ENCODE measurements at regions not wholly inside any gene's neighbourhood (a gene's known extent, or its start where the extent isn't known, plus 50 kb on each side); places are given as distances from the start of the nearest gene placed in this dataset.
"Not testable (repeated sequence)": the region's sequence is repeated elsewhere in the genome, so short reads cannot be mapped to it uniquely, and the experiment has no call there.

DNA sequence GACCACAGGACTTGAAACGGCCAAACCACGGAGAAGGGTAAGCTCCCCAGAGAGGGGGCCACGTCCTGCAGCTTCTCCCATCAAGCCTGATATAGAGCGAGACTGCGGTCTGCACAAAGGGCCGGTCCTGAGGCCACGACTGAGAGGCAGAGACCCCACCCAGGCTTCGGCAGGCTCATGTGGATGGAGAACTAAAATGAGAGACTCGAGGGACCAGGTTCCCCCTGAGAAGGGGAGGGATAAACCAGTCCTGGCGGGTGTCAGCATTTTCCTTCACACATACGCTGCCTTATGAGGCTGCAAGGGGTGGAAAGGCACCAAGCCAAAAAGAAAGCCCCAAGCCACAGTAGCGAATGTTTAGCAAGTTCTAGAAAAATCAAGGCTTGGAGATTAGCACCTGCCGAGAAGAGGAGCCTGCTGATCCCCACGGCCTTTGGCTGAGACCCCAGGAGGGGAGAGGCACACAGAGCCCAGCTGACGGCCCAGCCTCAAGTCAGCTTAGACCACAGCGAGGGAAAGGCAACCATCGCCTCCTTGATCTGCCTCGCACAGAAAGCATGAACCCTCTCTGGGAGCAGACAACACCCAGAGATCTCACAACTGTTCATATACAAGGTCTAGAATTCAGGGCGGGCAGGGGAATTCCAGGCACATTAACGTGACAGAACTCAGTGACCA lies 92.6 kb upstream of the RNF32 start:
- no peak for DNase-seq (ENCODE audit: low read depth in 3 of 3, low spot score in 1 of 3)

DNA sequence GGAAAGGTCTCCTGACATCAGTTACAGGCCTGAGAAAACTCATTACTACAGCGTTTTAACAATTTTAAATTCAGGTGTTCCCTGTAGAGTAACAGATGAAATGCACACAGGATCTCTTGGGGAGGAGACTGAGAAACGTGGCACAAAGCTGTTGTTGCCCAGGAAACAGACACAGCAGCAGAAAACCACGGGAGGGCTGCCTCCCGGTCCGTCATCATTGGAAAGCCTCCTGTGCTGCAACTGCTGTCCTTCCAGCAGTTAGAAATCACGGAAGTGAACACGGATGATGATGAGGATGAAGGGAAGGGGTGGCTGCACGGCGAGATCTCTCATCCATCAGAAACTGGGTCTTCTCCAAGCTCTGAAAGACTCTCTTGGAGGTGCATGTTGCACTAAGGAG lies 94.6 kb upstream of the RNF32 start:
- DNase-seq (ENCODE audit: low read depth in 3 of 3, low spot score in 1 of 3): no peak

DNA sequence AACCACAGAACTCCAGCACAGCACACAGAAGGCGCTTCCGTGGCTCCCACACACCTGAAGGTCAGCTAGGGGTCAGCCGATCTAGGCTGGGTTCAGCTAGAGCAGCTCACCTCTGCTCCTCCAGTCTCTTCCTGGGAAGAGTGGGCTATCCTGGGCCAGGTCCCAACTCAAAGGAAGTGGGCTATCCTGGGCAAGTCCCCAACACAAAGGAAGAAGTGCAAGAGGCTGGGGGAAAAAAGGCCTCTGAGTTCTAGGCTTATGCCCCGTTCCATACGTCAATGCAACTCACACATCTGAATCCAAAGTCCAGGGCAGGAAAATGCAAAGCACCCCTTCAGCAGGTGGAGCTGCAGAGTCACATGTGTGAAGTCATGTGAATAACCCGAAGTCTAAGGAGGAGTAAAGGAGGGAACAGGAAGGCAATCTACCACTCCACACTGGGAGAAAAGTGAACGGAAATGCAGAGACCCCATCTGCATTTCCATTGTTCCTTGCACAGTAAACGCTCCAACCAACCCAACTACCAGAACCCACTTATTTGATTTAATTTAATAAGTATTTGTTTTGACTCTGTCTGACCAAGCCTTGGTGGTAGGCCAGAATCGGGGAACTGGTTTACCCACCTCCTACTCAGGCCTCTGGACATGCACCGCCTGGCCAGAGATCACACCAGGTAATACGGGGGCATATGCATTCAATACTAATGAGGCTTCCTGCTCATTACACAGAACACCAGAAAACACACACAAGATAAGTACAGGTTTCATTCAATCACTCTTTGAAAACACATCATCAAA lies 95.5 kb upstream of the RNF32 start:
- DNase-seq (ENCODE audit: low read depth in 3 of 3, low spot score in 1 of 3): no peak

DNA sequence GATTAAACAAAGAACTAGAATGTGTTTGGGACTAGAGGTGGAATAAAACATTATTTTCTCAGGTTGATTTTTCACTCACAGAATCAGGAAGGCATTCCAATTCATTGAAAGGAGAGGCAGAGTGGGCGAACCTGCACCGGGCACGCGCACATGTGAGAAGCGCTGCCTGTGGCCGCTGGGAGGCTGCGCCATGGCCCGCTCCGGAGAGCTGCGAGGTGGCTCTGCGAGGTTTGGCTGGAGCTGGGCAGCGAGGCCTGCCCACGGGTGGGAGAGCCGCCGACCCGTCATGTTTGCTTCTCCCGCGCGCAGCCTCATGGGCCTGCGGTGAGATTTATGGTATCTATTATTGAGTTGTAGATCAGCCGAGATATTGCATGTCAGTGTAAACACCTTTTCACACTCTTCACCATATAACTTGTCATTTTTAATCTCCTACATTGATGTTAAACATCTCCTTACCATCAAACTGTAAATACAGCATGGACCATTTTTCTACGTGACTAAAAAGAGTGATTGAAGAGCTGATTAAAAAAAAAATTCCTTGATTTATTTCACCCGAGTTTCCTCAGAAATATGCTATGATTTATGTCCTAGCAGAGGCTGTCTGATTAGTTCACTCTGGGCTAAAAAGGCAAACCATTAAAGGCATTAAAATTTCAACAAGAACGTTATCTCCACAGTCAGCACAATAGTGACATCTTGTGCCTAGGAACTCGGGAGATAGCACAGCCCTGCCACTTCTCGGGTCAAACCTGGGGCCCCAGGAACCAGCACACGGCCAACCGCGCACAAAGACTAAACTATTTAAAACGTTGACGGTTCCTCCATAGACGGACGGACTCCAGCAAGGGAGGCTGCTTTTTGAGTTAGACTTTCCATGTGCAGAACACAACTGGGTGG lies 96.6 kb upstream of the RNF32 start:
- DNase-seq (ENCODE audit: low read depth in 3 of 3, low spot score in 1 of 3): no peak

DNA sequence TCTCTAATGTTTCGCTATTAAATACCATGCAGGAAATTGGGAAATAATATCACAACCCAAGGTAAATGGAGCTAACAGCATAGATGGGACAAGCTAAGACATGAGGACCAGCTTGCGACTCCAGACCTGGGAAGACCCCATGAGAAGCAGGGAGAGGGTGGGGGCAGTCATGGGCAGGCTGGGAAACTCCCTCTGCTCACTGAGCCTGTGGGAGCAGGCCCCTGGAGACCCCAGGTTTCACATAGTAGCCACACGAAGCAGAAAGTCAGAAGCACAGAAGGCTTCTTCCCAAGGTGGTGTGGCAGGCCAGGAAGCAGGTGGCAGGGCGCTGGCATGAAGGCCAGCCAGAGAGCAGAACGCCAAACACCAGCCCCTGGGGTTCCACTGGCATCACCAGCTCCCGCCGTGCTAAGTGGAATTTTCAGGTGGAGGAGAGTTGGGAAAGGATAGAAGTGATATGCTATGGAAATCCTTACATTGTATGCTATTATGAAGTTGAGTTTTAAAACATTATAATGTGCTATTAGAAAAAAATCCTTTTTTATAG lies 99.9 kb upstream of the RNF32 start:
- DNase-seq (ENCODE audit: low read depth in 3 of 3, low spot score in 1 of 3): no peak

DNA sequence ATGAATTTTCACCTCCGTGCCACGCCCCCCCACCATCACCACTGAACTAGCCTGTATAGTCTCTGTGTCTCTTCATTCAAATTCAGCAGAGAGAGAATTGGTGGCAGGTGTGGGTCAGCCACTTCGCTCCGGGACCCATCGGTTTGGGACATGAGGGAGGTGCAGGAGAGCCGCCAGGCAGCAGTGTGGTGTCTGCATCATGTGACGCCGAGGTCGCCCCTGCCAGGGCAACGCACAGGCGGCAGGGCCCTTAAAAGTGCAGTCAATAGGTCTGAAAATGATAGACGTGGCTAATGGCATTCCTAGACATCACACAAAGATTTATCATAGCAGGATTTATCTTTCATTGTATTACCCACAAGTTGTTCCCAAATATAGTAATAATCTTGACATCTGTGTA lies 100.6 kb upstream of the RNF32 start:
- no peak for DNase-seq (ENCODE audit: low read depth in 3 of 3, low spot score in 1 of 3)

DNA sequence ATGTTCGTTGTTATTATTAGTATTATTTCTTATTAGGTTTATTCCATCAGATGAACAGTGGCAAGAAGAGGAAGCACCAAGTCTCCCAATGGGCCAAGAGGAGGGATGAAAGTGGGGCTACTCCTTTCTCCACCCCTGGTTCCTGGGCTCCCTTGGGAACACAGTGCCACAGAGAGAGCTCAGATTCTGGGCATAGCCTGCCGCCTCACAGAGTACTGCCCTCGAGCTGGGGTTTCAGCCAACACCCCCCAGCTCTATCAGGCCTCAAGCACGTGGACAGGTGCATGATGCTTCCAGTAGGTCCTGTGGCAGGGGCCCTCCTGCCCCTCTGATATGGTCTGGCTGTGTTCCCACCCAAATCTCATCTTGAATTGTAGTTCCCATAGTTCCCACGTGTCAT lies 103.6 kb upstream of the RNF32 start:
- DNase-seq (ENCODE audit: low read depth in 3 of 3, low spot score in 1 of 3): no peak

DNA sequence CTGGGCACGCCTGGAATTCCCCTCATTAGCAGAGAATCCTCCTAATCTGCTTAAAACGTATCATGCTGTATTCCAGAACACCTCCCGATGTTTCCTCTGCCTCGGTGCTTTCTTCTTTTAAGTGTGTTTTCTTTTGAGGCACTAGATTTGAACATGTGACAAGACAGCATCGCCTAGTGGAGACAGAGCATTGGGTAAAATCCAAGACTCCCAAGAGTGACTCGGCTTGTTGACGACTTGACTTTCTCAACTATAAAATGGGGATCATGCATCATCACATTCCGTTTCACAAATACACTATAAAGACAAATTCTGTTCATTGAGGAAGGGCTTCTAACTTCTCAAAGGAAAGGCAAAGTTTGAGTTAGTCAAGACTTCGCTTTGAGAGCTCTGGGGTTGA lies 105.6 kb upstream of the RNF32 start:
- DNase-seq (ENCODE audit: low read depth in 3 of 3, low spot score in 1 of 3): no peak

DNA sequence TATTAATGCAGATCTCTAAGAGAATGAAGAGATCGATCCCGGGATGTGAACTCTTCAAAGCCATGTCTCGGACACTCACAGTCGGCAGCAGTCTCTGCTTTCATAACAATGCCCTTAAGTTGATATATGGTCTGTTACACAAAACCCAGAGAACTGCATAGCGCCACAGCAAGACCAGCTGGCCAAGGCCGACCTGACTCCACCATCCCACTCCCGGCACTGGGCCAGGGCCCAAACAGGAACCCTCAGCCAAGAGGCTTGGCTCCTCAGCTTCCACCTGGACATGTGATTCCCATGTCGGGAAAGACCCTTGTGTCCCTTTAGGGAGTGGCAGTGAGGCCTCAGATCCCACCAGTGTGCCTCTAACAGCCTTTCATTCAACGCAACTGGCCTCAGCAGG lies 106.6 kb upstream of the RNF32 start:
- no peak for DNase-seq (ENCODE audit: low read depth in 3 of 3, low spot score in 1 of 3)

DNA sequence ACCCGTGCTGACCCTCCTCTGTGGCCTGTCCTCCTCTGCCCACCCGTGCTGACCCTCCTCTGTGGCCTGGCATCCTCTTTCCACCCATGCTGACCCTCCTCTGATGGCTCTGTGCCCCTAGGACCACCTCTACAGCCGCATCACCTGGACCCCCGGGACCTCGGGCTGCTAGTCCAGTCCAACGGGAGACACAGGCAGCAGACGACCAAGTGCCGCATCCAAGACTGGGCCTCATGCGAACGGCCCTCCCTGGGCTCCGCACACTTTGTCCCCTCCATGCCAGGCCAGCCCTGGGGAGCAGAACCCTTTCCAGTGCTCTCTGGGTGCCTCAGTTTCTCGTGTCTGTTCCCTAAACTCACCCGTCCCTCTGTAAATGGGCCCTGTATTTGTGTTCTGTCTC lies 107.2 kb upstream of the RNF32 start:
- no peak for DNase-seq (ENCODE audit: low read depth in 3 of 3, low spot score in 1 of 3)

DNA sequence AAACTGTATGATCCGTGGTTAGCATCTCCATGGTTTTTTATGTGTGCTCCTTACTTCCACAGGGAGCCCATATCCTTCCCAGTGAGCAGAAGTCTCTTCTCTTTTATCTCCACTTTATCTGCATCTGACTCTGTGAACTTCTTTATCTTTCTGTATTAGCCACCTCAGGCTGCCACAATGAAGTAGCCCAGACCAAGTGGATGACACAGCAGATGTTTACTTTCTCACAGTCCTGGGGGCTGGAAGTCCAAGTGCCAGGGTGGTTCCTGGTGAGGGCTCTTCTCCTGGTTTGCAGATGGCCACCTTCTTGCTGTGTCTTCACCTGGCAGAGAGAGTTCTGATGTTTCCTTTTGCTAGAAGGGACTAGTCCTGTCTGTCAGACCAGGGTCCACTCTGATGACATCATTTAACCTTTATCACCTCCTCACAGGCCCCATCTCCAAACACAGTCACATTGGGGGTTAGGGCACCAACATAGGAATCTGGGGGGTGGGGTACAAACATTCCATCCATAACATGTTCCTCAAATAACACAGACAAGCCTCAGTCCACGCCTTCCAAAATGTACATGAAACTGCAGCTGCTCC lies 108.5 kb upstream of the RNF32 start:
- no peak for DNase-seq (ENCODE audit: low read depth in 3 of 3, low spot score in 1 of 3)

DNA sequence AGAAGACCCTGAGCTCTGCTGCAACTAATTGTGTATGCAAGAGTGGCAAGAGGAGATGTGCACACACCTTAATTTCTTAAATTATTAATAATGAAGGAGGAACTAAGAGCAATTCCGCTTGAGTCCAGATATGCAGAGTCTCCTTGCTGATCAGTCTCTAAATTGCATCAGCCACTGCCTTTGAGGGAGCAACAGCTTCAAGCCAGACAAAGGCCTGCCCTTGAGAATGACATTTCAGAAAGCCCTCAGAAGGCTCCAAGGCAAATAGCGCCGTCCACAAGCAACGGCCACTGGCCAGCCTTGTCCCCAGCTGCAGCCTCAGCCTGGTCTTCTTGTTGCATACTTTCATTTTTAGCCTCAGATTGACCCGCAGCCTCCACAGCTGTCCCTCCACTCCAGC lies 110.6 kb upstream of the RNF32 start:
- no peak for DNase-seq (ENCODE audit: low read depth in 3 of 3, low spot score in 1 of 3)

DNA sequence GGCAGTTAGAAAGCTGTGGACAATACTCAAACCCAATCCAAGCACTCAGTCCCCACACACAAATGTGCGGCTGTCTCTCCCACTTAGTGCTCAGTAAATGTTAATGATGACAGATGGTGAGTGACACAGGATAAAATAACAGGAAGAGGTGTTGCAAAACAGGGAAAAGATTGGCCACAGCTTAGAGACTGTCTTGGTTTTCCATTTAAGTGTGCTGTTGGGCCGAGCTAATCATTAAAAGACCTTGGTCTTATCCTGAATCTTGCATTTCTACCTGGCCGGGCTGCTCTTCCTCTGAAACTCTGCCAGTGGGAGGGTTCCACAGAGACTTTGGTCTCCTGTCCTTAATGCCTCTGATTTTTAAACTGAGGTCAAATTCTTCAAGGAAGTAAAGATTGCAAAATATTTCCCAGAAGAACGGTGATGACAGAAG lies 113.1 kb upstream of the RNF32 start:
- no peak for DNase-seq (ENCODE audit: low read depth in 3 of 3, low spot score in 1 of 3)

DNA sequence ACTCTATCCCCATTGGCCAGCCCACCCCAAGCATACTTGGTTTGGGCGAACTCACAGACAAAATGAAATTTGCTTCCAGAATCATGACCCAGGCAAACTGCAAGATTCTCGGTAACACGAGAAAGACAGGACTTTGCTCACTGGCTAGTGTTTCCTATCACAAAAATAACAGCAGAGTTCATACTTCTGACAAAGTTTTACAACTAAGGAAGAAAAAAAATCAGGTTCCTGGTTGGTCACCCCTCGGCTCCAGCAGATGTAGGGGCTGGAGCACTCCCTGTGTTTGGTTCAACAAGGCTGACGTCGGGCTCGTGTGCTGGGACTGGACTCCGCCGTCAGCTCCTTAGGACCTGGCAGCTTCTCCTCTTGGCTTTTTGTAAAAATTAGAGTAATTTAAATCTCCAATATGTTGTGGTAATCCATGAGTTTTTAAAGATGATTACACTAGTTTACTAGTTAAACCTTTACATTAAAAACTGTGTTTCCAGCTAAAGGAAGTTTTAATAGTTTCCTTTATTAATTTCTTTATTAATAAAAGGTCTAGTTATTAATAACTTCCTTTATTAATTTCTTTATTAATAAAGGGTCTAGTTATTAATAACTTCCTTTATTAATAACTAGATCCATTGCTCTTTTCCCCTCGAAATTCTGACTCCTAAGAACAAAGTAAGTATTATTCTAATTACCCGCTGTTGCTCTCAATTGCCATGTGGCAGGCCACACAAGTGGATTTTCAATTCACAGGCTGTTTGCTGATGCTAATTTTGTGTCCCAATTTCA lies 115.6 kb upstream of the RNF32 start:
- no peak for DNase-seq (ENCODE audit: low read depth in 3 of 3, low spot score in 1 of 3)

DNA sequence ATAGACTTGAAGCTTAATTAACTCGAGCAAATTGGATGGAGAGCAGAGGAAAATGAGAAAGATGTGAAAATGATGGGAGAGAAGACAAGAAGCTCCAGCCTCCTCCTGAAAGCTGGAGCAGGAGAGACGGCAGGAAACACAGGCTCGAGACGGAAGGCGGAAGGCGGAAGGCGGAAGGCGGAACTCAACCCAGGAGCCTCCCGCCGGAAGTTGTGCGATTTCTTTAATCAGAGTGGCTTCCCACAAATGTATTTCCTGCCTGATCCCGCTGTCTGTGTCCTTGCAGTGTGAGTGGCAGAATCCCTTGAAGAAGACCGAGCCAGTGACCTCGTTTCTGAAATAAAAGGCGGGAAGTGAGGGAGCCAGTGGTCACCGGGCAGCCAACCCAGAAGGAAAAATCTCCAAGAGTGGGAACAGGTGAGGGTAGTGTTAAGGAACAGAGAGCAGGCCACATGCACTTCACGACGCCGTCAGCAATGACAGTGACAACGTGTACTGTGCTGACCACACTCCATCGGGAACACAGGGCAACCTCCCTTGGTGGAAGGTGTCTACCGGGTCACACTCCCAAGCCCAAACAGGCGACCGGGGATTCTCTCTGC lies 117.0 kb upstream of the RNF32 start:
- no peak for DNase-seq (ENCODE audit: low read depth in 3 of 3, low spot score in 1 of 3)

DNA sequence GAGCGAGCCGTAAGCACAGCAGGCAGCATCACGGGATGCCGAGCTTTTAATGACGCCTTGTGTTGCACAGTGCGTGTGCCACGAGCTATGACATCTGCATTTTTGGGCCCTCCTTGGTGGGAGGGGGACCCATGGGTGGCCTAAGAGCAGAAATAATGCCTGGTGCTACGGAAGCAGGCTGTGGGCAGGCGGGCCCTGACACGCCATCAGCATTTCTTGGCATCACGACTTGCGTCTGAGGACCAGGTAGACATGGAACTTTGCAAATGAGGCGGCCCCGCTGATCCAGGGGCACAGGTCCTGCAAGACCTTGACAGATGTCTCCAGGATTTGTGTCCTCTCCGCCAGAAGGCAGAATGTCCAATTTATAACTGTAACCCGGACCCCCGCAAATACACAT lies 117.8 kb upstream of the RNF32 start:
- DNase-seq (ENCODE audit: low read depth in 3 of 3, low spot score in 1 of 3): no peak

DNA sequence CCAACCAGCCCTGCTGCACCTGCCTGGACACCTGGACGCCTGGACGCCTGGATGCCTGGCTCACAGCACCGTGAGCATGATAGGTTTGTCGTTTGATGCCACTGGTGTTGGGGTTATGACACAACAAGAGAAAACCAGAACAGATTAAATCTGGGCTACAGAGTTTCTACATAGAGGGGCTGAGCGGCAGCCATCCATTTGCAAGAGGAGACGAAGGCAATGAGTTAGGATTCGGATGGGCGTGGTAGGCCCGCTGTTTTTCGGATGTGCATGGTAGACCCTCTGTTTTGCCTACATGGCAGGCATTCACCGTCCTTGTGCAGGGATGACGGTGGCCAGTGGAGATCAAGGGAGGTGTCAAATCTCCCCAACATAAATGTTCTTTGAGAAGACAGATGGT lies 121.5 kb upstream of the RNF32 start:
- no peak for DNase-seq (ENCODE audit: low read depth in 3 of 3, low spot score in 1 of 3)

DNA sequence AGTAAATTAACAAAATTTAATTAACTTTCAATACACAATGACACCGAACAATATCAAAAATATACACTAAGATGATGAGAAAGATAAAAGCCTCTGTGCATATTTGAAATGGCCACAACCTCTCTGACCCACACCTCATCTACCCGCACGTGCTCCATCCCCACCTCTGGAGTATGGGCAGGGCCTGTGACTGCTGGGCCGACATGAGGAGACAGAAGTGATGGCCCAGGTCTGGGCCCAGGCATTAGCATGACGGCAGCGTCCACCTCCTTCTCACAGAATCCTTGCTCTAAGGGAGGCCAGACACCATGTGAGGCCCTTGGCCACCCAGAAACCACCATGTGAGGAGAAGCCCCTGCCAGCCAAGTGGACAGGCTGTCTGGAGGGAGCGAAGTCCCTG lies 122.1 kb upstream of the RNF32 start:
- DNase-seq (ENCODE audit: low read depth in 3 of 3, low spot score in 1 of 3): no peak

DNA sequence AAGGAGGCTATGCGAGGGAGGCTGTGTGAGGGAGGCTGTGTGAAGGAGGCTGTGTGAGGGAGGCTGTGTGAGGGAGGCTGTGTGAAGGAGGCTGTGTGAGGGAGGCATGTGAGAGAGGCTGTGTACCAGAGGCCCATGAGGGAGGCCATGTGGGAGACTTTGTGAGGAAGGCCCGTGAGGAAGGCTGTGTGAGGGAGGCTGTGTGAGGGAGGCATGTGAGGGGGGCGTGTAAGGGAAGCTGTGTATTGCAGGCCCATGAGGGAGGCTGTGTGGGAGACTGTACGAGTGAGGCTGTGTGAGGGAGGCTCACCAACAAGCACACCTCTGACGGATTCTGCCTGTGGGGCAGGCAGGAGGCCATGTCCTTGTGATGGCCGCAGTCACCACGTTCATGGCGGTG lies 122.7 kb upstream of the RNF32 start:
- not testable (repeated sequence) for DNase-seq (ENCODE audit: low read depth in 3 of 3, low spot score in 1 of 3)

DNA sequence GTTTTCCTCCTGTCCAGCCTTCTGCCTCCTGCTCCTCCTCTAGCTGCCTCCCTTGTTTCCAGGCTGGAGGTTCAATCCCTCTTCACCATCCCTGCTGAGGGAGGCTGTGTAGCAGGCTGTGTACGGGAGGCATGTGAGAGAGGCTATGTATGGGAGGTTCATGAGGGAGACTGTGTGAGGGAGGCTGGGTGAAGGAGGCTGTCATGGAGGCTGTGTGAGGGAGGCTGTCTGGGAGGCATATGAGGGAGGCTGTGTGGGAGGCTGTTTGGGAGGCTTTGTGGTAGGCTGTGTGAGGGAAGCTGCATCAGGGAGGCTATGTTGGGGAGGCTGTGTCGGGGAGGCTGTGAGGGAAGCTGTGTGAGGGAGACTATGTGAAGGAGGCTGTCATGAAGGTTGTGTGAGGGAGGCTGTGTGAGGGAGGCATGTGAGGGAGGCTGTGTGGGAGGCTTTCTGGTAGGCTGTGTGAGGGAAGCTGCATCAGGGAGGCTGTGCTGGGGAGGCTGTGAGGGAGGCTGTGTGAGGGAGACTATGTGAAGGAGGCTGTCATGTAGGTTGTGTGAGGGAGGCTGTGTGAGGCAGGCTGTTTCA lies 123.7 kb upstream of the RNF32 start:
- DNase-seq (ENCODE audit: low read depth in 3 of 3, low spot score in 1 of 3): no peak

All from stimulated activated CD4-positive, alpha-beta T cell treated with anti-CD3 and anti-CD28 coated beads, TNF-alpha, amount 100 ng/mL, for 1 hour (primary cell).